ENCODE measurements at regions not wholly inside any gene's neighbourhood (a gene's known extent, or its start where the extent isn't known, plus 50 kb on each side); places are given as distances from the start of the nearest gene placed in this dataset.

- no peak for TF ChIP-seq CTCF (IDR thresholded peaks at IDR 0.05)
- TF ChIP-seq POLR2AphosphoS5 (IDR thresholded peaks at IDR 0.05; ENCODE audit: insufficient read depth in 1 of 2, low read depth in 1 of 2) = no peak
- TF ChIP-seq POLR2A (IDR thresholded peaks at IDR 0.05) = no peak
- no peak for DNase-seq (ENCODE audit: extremely low spot score in 2 of 2)
- no peak overlapping the region for H3K4me3 ChIP-seq
Measured at GRCh38 chr14:84707830-84708229, 822.1 kb upstream of the FLRT2 start.

DNA sequence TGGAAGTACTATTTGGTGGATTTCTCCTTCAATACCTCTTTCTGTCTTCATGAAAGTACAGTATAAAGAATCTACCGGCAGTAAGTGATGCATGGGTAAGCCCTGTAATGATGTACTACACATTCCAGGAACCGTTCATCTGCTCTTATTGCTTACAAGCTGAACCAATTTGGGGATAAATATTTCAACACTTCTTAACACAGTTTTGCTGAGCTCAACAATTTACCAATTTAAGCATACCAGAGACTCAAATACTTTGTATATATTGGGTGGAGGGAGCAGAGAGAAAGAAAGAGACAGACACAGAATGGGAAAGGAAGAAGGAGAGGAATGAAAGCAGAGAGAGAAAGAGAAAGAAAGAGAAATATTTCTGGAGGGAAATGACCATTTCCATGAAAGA, 821.1 kb upstream of the FLRT2 start:
- Histone ChIP-seq H3K4me1 (no peaks in the 10 kb centered on the region), H3K27ac (no peak overlapping the region), H3K27me3 (no peaks in the 10 kb centered on the region), H3K36me3 (no peaks in the 10 kb centered on the region), H3K9me3 (no peaks in the 10 kb centered on the region), H3K4me3 (no peak overlapping the region)
- intact Hi-C loops (cut with DNase I) = no loop called here
- DNase-seq (ENCODE audit: extremely low spot score in 2 of 2) = no peak
- no peak for TF ChIP-seq CTCF (IDR thresholded peaks at IDR 0.05)
- no peak for TF ChIP-seq POLR2AphosphoS5 (IDR thresholded peaks at IDR 0.05; ENCODE audit: insufficient read depth in 1 of 2, low read depth in 1 of 2)
- no peak for TF ChIP-seq POLR2A (IDR thresholded peaks at IDR 0.05)

More at GRCh38 chr14:84707830-84708229, 822.1 kb upstream of the FLRT2 start:
- no peaks in the 10 kb centered on the region for H3K4me1 ChIP-seq
- no peaks in the 10 kb centered on the region for H3K9me3 ChIP-seq
- no peaks in the 10 kb centered on the region for H3K27me3 ChIP-seq
- H3K36me3 ChIP-seq = no peaks in the 10 kb centered on the region
- intact Hi-C loops (cut with DNase I) = no loop called here
- H3K27ac ChIP-seq = no peak overlapping the region

- H3K27me3 ChIP-seq = no peaks in the 10 kb centered on the region
- H3K9me3 ChIP-seq = no peaks in the 10 kb centered on the region
- H3K36me3 ChIP-seq = no peaks in the 10 kb centered on the region
- intact Hi-C loops (cut with DNase I) = no loop called here
- H3K27ac ChIP-seq = no peak overlapping the region
- no peak for DNase-seq (ENCODE audit: extremely low spot score in 2 of 2)
- no peaks in the 10 kb centered on the region for H3K4me1 ChIP-seq
- TF ChIP-seq POLR2AphosphoS5 (IDR thresholded peaks at IDR 0.05; ENCODE audit: insufficient read depth in 1 of 2, low read depth in 1 of 2) = no peak
- no peak for TF ChIP-seq POLR2A (IDR thresholded peaks at IDR 0.05)
- no peak for TF ChIP-seq CTCF (IDR thresholded peaks at IDR 0.05)
- H3K4me3 ChIP-seq = no peak overlapping the region
Measured at GRCh38 chr14:84726471-84726870, 803.5 kb upstream of the FLRT2 start.

GRCh38 chr14:84749191-84749955, 780.6 kb upstream of the FLRT2 start:
- Histone ChIP-seq H3K4me3 (no peak overlapping the region), H3K27me3 (no peaks in the 10 kb centered on the region), H3K27ac (no peak overlapping the region), H3K4me1 (no peaks in the 10 kb centered on the region), H3K36me3 (no peaks in the 10 kb centered on the region), H3K9me3 (no peaks in the 10 kb centered on the region)
- intact Hi-C loops (cut with DNase I) = no loop called here
- no peak for TF ChIP-seq POLR2AphosphoS5 (IDR thresholded peaks at IDR 0.05; ENCODE audit: insufficient read depth in 1 of 2, low read depth in 1 of 2)
- no peak for DNase-seq (ENCODE audit: extremely low spot score in 2 of 2)

DNA sequence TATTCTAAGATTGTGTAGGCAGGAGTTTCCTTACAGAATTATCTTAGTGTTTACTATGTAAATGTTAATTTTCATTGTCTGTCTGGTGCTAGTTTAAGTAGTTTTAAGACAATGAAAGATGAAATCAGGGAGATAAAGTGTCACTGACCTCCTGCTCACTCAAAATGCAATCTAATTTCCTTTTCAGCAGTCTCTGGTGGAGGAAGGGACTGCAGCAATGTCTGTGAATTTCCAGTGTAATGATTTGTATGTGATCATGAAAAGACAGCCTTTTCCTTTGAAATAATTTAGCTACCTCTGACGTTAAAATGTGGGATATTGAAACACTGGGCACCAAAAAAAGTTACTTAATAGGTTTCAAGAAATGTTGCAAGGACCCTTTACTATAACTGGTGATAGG, 779.7 kb upstream of the FLRT2 start:
- TF ChIP-seq POLR2A (IDR thresholded peaks at IDR 0.05) (no peak), CTCF (IDR thresholded peaks at IDR 0.05) (no peak), POLR2AphosphoS5 (IDR thresholded peaks at IDR 0.05; ENCODE audit: insufficient read depth in 1 of 2, low read depth in 1 of 2) (no peak)
- Histone ChIP-seq H3K4me3 (no peak overlapping the region), H3K9me3 (no peaks in the 10 kb centered on the region), H3K27me3 (no peaks in the 10 kb centered on the region), H3K4me1 (no peaks in the 10 kb centered on the region), H3K36me3 (no peaks in the 10 kb centered on the region), H3K27ac (no peak overlapping the region)
- intact Hi-C loops (cut with DNase I) = no loop called here
- DNase-seq (ENCODE audit: extremely low spot score in 2 of 2) = no peak

Data from vagina (tissue), 2 donors.